Osteocyte (in vitro differentiated cells): ENCODE measurements at regions not wholly inside any gene's neighbourhood (a gene's known extent, or its start where the extent isn't known, plus 50 kb on each side); places are given as distances from the start of the nearest gene placed in this dataset.

ENCODE experiments used
- DNase-seq: peaks from one replicate; pipeline ENCODE4 v3.0.0; 2021; ENCODE audit warnings: mixed read lengths; ENCODE audit not compliant: unreplicated experiment; ENCODE audit errors: extremely low spot score
- H3K27ac Mint-ChIP-seq: one replicate; pipeline ENCODE4 v1.8.0; 2021; ENCODE audit warnings: mild to moderate bottlenecking, mixed read lengths; ENCODE audit not compliant: unreplicated experiment
- H3K27me3 Mint-ChIP-seq: one replicate; pipeline ENCODE4 v1.8.0; 2021; ENCODE audit warnings: mixed read lengths; ENCODE audit not compliant: unreplicated experiment
- H3K36me3 Mint-ChIP-seq: one replicate; pipeline ENCODE4 v1.8.0; 2021; ENCODE audit warnings: mixed read lengths; ENCODE audit not compliant: unreplicated experiment
- H3K4me1 Mint-ChIP-seq: one replicate; pipeline ENCODE4 v1.8.0; 2021; ENCODE audit warnings: mixed read lengths; ENCODE audit not compliant: unreplicated experiment
- H3K4me3 Mint-ChIP-seq: one replicate; pipeline ENCODE4 v1.8.0; 2021; ENCODE audit warnings: mild to moderate bottlenecking, moderate library complexity, mixed read lengths; ENCODE audit not compliant: unreplicated experiment
- H3K9me3 Mint-ChIP-seq: one replicate; pipeline ENCODE4 v1.8.0; 2021; ENCODE audit warnings: mixed read lengths; ENCODE audit not compliant: unreplicated experiment
- TF ChIP-seq, protein P1 (sequence below): fragments of 200-600 bp; sonication (generic); IDR thresholded peaks from 2 replicates; pipeline ENCODE4 v1.5.0; 2021; ENCODE audit warnings: antibody characterized with exemption, mild to moderate bottlenecking, moderate library complexity

DNA sequence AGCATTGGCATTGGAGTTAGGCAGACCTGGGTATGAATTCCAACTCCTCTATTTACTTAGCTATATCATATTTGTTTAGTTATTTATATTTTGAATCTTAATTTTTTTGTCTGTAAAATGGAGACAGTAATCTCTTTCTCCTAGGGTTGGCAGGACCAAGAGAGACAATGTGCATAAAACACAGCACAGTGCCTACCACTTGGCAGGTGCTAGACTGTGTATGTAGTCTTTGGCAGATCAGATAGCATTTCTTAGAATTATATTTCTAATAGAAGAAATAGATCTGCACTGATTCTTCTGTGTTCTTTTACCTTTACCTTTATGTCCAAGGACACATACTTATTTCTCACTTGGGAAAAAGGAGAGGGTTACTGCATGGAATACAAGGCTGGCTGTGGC lies 177.2 kb downstream of the GIPC2 start:
- Mint-ChIP-seq H3K9me3 (peaks cover 21% of the 10 kb centered on the region), H3K4me1 (peaks cover 16% of the 10 kb centered on the region), H3K4me3 (no peak overlapping the region), H3K27ac (no peak overlapping the region), H3K36me3 (no peaks in the 10 kb centered on the region), H3K27me3 (peaks cover 10% of the 10 kb centered on the region)
- TF ChIP-seq, protein P1, sequence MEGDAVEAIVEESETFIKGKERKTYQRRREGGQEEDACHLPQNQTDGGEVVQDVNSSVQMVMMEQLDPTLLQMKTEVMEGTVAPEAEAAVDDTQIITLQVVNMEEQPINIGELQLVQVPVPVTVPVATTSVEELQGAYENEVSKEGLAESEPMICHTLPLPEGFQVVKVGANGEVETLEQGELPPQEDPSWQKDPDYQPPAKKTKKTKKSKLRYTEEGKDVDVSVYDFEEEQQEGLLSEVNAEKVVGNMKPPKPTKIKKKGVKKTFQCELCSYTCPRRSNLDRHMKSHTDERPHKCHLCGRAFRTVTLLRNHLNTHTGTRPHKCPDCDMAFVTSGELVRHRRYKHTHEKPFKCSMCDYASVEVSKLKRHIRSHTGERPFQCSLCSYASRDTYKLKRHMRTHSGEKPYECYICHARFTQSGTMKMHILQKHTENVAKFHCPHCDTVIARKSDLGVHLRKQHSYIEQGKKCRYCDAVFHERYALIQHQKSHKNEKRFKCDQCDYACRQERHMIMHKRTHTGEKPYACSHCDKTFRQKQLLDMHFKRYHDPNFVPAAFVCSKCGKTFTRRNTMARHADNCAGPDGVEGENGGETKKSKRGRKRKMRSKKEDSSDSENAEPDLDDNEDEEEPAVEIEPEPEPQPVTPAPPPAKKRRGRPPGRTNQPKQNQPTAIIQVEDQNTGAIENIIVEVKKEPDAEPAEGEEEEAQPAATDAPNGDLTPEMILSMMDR: no peak
- DNase-seq: no peak

DNA sequence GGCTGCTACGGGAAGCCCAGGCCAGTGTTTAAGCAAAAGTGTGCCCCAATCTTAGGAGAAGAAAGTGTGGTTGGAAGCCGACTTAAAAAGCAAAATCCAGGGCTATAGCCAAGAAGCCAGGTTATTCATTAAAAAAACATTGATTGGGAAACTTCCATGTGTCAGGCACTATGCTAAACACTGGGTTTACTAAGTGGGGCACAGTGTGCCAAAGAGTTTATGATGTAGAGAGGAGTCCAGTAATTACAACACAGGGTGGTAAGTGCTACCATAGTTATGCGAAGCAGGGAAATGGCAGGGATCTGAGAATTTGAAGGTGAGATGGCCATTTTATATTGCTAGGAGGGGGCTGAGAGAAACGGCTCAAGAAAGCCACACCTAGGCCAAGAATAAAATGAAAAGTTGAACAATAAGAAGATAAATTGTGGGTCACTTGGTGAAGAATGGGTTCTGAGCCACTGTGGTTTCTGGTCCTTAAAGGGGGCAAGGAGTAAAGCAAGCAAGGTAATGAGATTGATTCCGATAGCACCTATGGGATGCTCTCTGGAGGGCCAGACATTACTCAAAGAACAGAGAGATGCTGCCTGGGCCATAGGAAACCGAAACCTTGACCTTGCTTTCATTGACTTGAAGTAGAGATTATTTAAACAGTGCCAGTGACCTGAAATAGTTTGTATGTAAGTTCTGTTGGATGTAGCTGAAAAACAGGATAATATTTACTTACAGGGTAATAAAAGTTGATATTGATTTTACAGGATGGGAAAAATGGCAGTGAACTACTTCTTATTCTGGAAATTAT lies 177.8 kb downstream of the GIPC2 start:
- DNase-seq: no peak
- H3K27me3 Mint-ChIP-seq: peaks cover 13% of the 10 kb centered on the region
- H3K9me3 Mint-ChIP-seq: peaks cover 21% of the 10 kb centered on the region
- no peak overlapping the region for H3K27ac Mint-ChIP-seq
- TF ChIP-seq, protein P1: no peak
- H3K36me3 Mint-ChIP-seq: no peaks in the 10 kb centered on the region
- peaks cover 16% of the 10 kb centered on the region for H3K4me1 Mint-ChIP-seq
- no peak overlapping the region for H3K4me3 Mint-ChIP-seq

DNA sequence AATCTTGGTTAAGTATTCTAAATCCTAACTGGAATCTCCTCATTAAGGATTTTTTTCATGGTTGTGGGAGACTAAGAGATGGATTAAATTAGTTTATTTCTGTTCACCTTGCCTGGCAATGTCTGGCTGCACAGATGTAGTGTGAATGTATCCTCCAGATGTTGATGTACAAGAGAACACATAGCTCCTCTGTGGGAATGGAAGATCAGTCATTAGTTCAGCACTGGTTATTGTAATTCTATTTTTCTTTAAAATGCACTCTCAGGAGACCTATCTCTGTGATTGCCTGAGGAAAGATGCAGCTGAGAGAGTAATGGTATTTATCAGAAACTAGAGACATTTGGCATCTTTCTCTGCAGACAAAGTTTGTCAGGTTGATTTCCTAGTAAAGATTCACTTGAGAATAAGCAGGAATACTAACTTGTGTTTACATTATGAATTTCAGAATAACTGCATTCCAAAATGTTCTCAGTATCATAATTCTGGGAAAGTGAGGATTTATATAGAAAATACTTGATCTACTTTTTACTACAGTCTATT lies 178.6 kb downstream of the GIPC2 start:
- H3K9me3 Mint-ChIP-seq: peaks cover 21% of the 10 kb centered on the region
- no peaks in the 10 kb centered on the region for H3K36me3 Mint-ChIP-seq
- peaks cover 13% of the 10 kb centered on the region for H3K27me3 Mint-ChIP-seq
- H3K27ac Mint-ChIP-seq: no peak overlapping the region
- DNase-seq: no peak
- H3K4me3 Mint-ChIP-seq: no peak overlapping the region
- peaks cover 16% of the 10 kb centered on the region for H3K4me1 Mint-ChIP-seq
- TF ChIP-seq, protein P1: no peak

DNA sequence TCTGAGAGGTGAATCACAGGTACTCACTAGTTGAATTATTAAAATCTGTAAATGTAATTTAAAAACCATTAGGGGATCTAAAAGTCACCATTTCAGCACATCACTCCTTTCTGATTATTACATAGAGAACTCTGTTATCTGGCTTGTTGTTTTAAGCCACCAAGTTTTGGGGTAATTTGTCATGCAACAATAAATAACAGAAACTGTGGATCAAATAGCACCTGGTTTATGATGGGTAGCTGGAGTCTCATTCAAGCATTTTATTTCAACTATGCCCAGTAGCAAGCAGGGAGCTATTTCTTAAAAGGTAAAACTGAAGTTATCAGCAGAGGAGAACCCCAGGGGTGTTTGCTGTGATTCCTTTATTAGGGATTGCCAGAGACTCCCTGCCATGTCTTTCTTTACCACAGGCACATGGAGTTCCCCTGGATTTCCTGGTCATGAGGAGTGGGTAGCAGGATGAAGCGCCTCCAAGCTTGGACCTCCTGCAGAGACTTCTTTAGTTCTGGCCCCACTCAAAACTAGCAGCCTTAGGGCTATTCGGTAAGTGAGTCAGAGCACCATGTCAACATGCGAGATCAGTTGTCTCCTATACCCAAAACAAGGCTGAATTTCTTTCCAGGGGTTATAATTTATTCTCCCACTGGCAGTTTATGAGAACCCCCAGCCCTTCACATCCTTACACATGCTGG lies 179.2 kb downstream of the GIPC2 start:
- Mint-ChIP-seq H3K36me3 (no peaks in the 10 kb centered on the region), H3K27me3 (peaks cover 13% of the 10 kb centered on the region), H3K27ac (peak overlapping the region; percentile 57), H3K4me3 (no peak overlapping the region), H3K4me1 (peaks cover 16% of the 10 kb centered on the region), H3K9me3 (peaks cover 21% of the 10 kb centered on the region)
- TF ChIP-seq, protein P1: no peak
- DNase-seq: no peak

DNA sequence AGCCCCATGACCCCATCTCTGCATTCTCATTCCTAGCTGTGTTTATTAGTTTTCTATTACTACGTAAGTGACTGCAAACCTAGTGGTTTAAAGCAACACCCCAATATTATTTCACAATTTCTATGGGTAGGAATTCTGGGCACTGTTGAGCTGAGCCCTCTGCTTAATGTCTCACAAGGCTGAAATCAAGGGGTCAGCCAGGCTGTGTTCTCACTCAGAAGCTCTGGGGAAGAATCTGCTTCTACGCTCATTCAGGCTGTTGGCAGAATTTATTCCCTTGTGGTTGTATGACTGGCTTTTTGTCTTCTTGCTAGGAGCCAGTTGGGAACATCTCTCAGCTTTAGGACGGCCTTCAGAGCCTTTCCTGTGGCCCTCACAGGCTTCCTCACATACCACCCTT lies 181.0 kb downstream of the GIPC2 start:
- TF ChIP-seq, protein P1: no peak
- DNase-seq: no peak
- Mint-ChIP-seq H3K36me3 (no peaks in the 10 kb centered on the region), H3K9me3 (peaks cover 13% of the 10 kb centered on the region), H3K4me1 (peaks cover 16% of the 10 kb centered on the region), H3K4me3 (no peak overlapping the region), H3K27me3 (peaks cover 3% of the 10 kb centered on the region), H3K27ac (no peak overlapping the region)
